K562 (cell line): ENCODE measurements at regions not wholly inside any gene's neighbourhood (a gene's known extent, or its start where the extent isn't known, plus 50 kb on each side); places are given as distances from the start of the nearest gene placed in this dataset.

Experiments used
- ATAC-seq: fragments of 200-7000 bp; cut with Tn5 transposase; 3 replicates; pipeline ENCODE4 v1.9.1; 2020; ENCODE audit warnings: moderate library complexity
- BruUV-seq: library from RNA; stranded (reverse); fragments of 400-500 nt; replicated peaks from 2 replicates; lab custom pipeline; 2021; lab: Mats Ljungman, UMichigan
- CTCF ChIA-PET: fragments of 300-600 bp; formaldehyde crosslinking; extraction: SDS; loops from one replicate; lab custom pipeline; 2021; ENCODE audit warnings: low intra/inter-chr PET ratio; lab: Yijun Ruan, JAX
- POLR2A ChIA-PET: fragments of 300-600, 350-650 bp; sonication (Branson Sonifier 250); formaldehyde crosslinking; extraction: SDS; loops from one replicate; lab custom pipeline; 2021; ENCODE audit warnings: antibody characterized with exemption, inconsistent platforms; lab: Yijun Ruan, JAX
- DNase-seq, 4 experiments: peaks; one replicate each; pipeline versions ENCODE4 v3.0.0 to v3.0.0-alpha.2; 2011 to 2018; ENCODE audit warnings: low spot score in 3 of 4, mixed read lengths in 3 of 4; ENCODE audit errors: extremely low read depth in 1 of 4
- FAIRE-seq: peaks from 2 replicates; lab custom pipeline; 2011; peaks lifted over from hg19 to GRCh38; lab: Jason Lieb, UNC
- H2AFZ ChIP-seq: 2 replicates; pipeline ENCODE4 v1.6.0; 2011; ENCODE audit warnings: low read depth, low read length, control low read depth, inconsistent platforms
- H3K27ac ChIP-seq: fragments of 200-600 bp; 3 replicates; pipeline ENCODE4 v1.8.0; 2011; ENCODE audit warnings: low read depth, mild to moderate bottlenecking, control low read depth, inconsistent platforms, low read length, moderate library complexity, mixed read lengths; ENCODE audit errors: extremely low read depth
- H3K27me3 ChIP-seq, 2 experiments: fragments of 300-600 bp in 1 of 2; 2 replicates in 1 of 2; 3 replicates in 1 of 2; pipeline versions ENCODE4 v1.6.0 to v1.8.0; 2011; ENCODE audit warnings: inconsistent platforms in 2 of 2, low read length in 2 of 2, mild to moderate bottlenecking in 1 of 2, mixed read lengths in 1 of 2, moderate library complexity in 1 of 2; ENCODE audit not compliant: control insufficient read depth in 2 of 2, insufficient read depth in 2 of 2
- H3K36me3 ChIP-seq: fragments of 300-600 bp; 3 replicates; pipeline ENCODE4 v1.8.0; 2011; ENCODE audit warnings: mild to moderate bottlenecking, low read length, inconsistent platforms; ENCODE audit not compliant: control insufficient read depth, insufficient read depth
- H3K4me1 ChIP-seq, 2 experiments: fragments of 200-600 bp in 1 of 2; replicated peaks in 1 of 2; 2 replicates in 1 of 2; 3 replicates in 1 of 2; pipeline versions ENCODE4 v1.5.1 to v1.8.0; 2011; ENCODE audit warnings: inconsistent platforms in 2 of 2, low read length in 2 of 2, mild to moderate bottlenecking in 1 of 2, mixed read lengths in 1 of 2, moderate library complexity in 1 of 2; ENCODE audit not compliant: control insufficient read depth in 2 of 2, insufficient read depth in 2 of 2
- H3K4me2 ChIP-seq: 2 replicates; pipeline ENCODE4 v1.6.1; 2011; ENCODE audit warnings: low read length, control low read depth, inconsistent platforms, mixed read lengths; ENCODE audit not compliant: insufficient read depth
- H3K4me3 ChIP-seq: fragments of 200-600 bp; sonication (generic), shearing (Covaris generic); 2 replicates; pipeline ENCODE4 v1.5.1; 2016; ENCODE audit warnings: control low read depth, inconsistent platforms
- H3K79me2 ChIP-seq: fragments of 200-600 bp; 3 replicates; pipeline ENCODE4 v1.8.0; 2011; ENCODE audit warnings: low read length, inconsistent platforms; ENCODE audit not compliant: control insufficient read depth, insufficient read depth
- H3K9ac ChIP-seq, 2 experiments: 2 replicates each; pipeline versions ENCODE4 v1.6.0 to v1.6.1; 2011; ENCODE audit warnings: low read depth in 2 of 2, low read length in 2 of 2, control low read depth in 1 of 2, inconsistent platforms in 1 of 2, mild to moderate bottlenecking in 1 of 2, mixed read lengths in 1 of 2; ENCODE audit not compliant: insufficient read depth in 1 of 2
- H3K9me1 ChIP-seq: one replicate; pipeline ENCODE4 v1.6.0; 2011; ENCODE audit warnings: inconsistent platforms, mild to moderate bottlenecking, low read length, moderate library complexity; ENCODE audit not compliant: control insufficient read depth, insufficient read depth
- H3K9me3 ChIP-seq: replicated peaks from 2 replicates; pipeline ENCODE4 v1.5.1; 2011; ENCODE audit warnings: low read depth, low read length, inconsistent platforms; ENCODE audit not compliant: control insufficient read depth, insufficient read depth
- H4K20me1 ChIP-seq: replicated peaks from 2 replicates; pipeline ENCODE4 v1.6.1; 2011; ENCODE audit warnings: low read length, inconsistent platforms, mixed read lengths; ENCODE audit not compliant: control insufficient read depth, insufficient read depth
- CHD7 ChIP-seq: fragments of 200-600 bp; sonication (generic); IDR thresholded peaks from one replicate; pipeline ENCODE4 v1.6.1; 2012; ENCODE audit warnings: mild to moderate bottlenecking, low read depth, low read length, inconsistent platforms
- CLOCK ChIP-seq: fragments of 250-450 bp; sonication (Bioruptor Pico); IDR thresholded peaks from 2 replicates; pipeline ENCODE4 v1.4.0; 2020; ENCODE audit warnings: mild to moderate bottlenecking, moderate library complexity, borderline replicate concordance
- DMBX1 ChIP-seq: fragments of 250-450 bp; sonication (Bioruptor Pico); IDR thresholded peaks from 2 replicates; pipeline ENCODE4 v1.8.0; 2022; ENCODE audit warnings: inconsistent platforms, mild to moderate bottlenecking, moderate library complexity, borderline replicate concordance
- MCM7 ChIP-seq, 2 experiments: fragments of 450-650 bp; IDR thresholded peaks; 2 replicates each; pipeline ENCODE4 v1.6.1; 2016 to 2018
- NR1H2 ChIP-seq: sonication (generic); formaldehyde crosslinking; IDR thresholded peaks from 2 replicates; pipeline ENCODE4 v1.4.0; 2020; ENCODE audit warnings: mild to moderate bottlenecking, missing genetic modification reagents
- POLR2AphosphoS2 ChIP-seq: IDR thresholded peaks from 2 replicates; pipeline ENCODE4 v1.6.1; 2012; ENCODE audit warnings: low read length, improper control_type of control experiment
- PREB ChIP-seq: sonication (generic); formaldehyde crosslinking; IDR thresholded peaks from 2 replicates; pipeline ENCODE4 v1.8.1; 2023; ENCODE audit warnings: mild to moderate bottlenecking, missing genetic modification reagents
- SIN3B ChIP-seq: fragments of 450-650 bp; IDR thresholded peaks from 2 replicates; pipeline ENCODE4 v1.6.1; 2017; ENCODE audit warnings: low read depth, mild to moderate bottlenecking, moderate library complexity
- WGBS: fragments of 100-300 bp; shearing (Covaris generic); methylation state at CpG from one replicate; pipeline ENCODE4 v1.1.6; 2016; ENCODE audit warnings: low coverage, mixed read lengths; ENCODE audit not compliant: insufficient coverage; ENCODE audit errors: missing lambda C conversion rate; 5-methylcytosine and 5-hydroxymethylcytosine counted together
- in situ Hi-C: fragments of 300-500 bp; cut with MboI; formaldehyde crosslinking; loops from 4 replicates; pipeline ENCODE4 v1.15.0; 2018; ENCODE audit warnings: inconsistent platforms, mixed read lengths
- intact Hi-C: fragments of 100-400 bp; cut with micrococcal nuclease; formaldehyde crosslinking; loops from 2 replicates; pipeline ENCODE4 v1.14.2; 2022

GRCh38 chr5:168128111-168128510, 163.3 kb upstream of the WWC1 start:
- ATAC-seq: no peak
- no peaks in the 10 kb centered on the region for H3K36me3 ChIP-seq
- in situ Hi-C loops (no loop called here), intact Hi-C loops (no loop called here)
- no peak overlapping the region for H3K4me2 ChIP-seq
- no peaks in the 10 kb centered on the region for H3K9me1 ChIP-seq
- WGBS: 2% methylated on average over 5 of the region's 7 CpGs
- no peak overlapping the region for H3K9ac ChIP-seq
- no peaks in the 10 kb centered on the region for H3K4me1 ChIP-seq
- no TSS peak for BruUV-seq
- no peaks in the 10 kb centered on the region; the same call in 1 of the 2 replicates for H4K20me1 ChIP-seq
- no peaks in the 10 kb centered on the region for H3K79me2 ChIP-seq
- FAIRE-seq: no peak
- peaks cover 0 to 8% of the 10 kb centered on the region in 2 experiments; a peak in 1 of 5 replicates for H3K27me3 ChIP-seq
- H3K9me3 ChIP-seq: no peaks in the 10 kb centered on the region
- no peak overlapping the region for H3K27ac ChIP-seq
- ChIA-PET POLR2A (interaction anchor here (1.3 kb wide), 1 partner anchor 11 kb away, joined by 3 read pairs; no protein-coding TSS in a partner anchor), CTCF (no interaction called here)
- H3K4me3 ChIP-seq: no peak overlapping the region
- no peak overlapping the region for H2AFZ ChIP-seq
- no peak for DNase-seq
- TF ChIP-seq MCM7 (IDR thresholded peaks at IDR 0.05) (no peak), CLOCK (no peak), PREB (CRISPR knock-in tag) (no peak), DMBX1 (no peak), SIN3B (no peak), CHD7 (no peak), POLR2AphosphoS2 (no peak), NR1H2 (CRISPR knock-in tag) (no peak)
